Neural progenitor cell (in vitro differentiated cells): ENCODE measurements at regions not wholly inside any gene's neighbourhood (a gene's known extent, or its start where the extent isn't known, plus 50 kb on each side); places are given as distances from the start of the nearest gene placed in this dataset.

Experiments used
- DNase-seq: peaks from one replicate; pipeline ENCODE4 v3.0.0-alpha.2; 2016; ENCODE audit warnings: low spot score
- H2AFZ ChIP-seq: fragments of 200-600 bp; sonication (generic); replicated peaks from 2 replicates; pipeline ENCODE4 v1.6.1; 2016; ENCODE audit warnings: antibody characterized with exemption
- H3F3A ChIP-seq: fragments of 200-600 bp; sonication (generic); 2 replicates; pipeline ENCODE4 v1.6.1; 2016; ENCODE audit warnings: antibody characterized with exemption, low read depth
- H3K27ac ChIP-seq: fragments of 200-600 bp; sonication (generic); 2 replicates; pipeline ENCODE4 v1.5.1; 2016; ENCODE audit warnings: mild to moderate bottlenecking
- H3K27me3 ChIP-seq: fragments of 200-600 bp; sonication (generic); 2 replicates; pipeline ENCODE4 v1.6.1; 2016; ENCODE audit warnings: mild to moderate bottlenecking, moderate library complexity
- H3K36me3 ChIP-seq: fragments of 200-600 bp; sonication (generic); 2 replicates; pipeline ENCODE4 v1.5.1; 2016
- H3K4me1 ChIP-seq: fragments of 200-600 bp; sonication (generic); 2 replicates; pipeline ENCODE4 v1.6.1; 2016; ENCODE audit warnings: mixed run types
- H3K4me2 ChIP-seq: fragments of 200-600 bp; sonication (generic); 2 replicates; pipeline ENCODE4 v1.6.1; 2016
- H3K4me3 ChIP-seq: fragments of 200-600 bp; sonication (generic); 2 replicates; pipeline ENCODE4 v1.5.1; 2016
- H3K79me2 ChIP-seq: fragments of 200-600 bp; sonication (generic); 2 replicates; pipeline ENCODE4 v1.6.1; 2016; ENCODE audit warnings: low read depth
- H3K9ac ChIP-seq: fragments of 200-600 bp; sonication (generic); 2 replicates; pipeline ENCODE4 v1.6.1; 2016
- H3K9me3 ChIP-seq: fragments of 200-600 bp; sonication (generic); 2 replicates; pipeline ENCODE4 v1.5.1; 2016; ENCODE audit warnings: low read depth
- H4K20me1 ChIP-seq: fragments of 200-600 bp; sonication (generic); 2 replicates; pipeline ENCODE4 v1.6.1; 2016; ENCODE audit warnings: low read depth
- H3K27ac Mint-ChIP-seq: 3 replicates; pipeline ENCODE4 v1.8.0; 2021; ENCODE audit warnings: mixed read lengths
- H3K27me3 Mint-ChIP-seq: 2 replicates; pipeline ENCODE4 v1.8.0; 2022; ENCODE audit warnings: low read depth, mild to moderate bottlenecking, inconsistent platforms, moderate library complexity, mixed read lengths; ENCODE audit not compliant: insufficient read depth
- H3K36me3 Mint-ChIP-seq: 3 replicates; pipeline ENCODE4 v1.8.0; 2021; ENCODE audit warnings: mixed read lengths
- H3K4me1 Mint-ChIP-seq: 3 replicates; pipeline ENCODE4 v1.8.0; 2021; ENCODE audit warnings: mixed read lengths
- H3K4me3 Mint-ChIP-seq: 3 replicates; pipeline ENCODE4 v1.8.0; 2021; ENCODE audit warnings: mild to moderate bottlenecking, moderate library complexity, mixed read lengths
- H3K9me3 Mint-ChIP-seq: 3 replicates; pipeline ENCODE4 v1.8.0; 2020; ENCODE audit warnings: mixed read lengths
- EZH2 ChIP-seq: fragments of 200-600 bp; sonication (generic); IDR thresholded peaks from 2 replicates; pipeline ENCODE4 v1.6.1; 2017; ENCODE audit warnings: antibody characterized with exemption, mild to moderate bottlenecking, moderate library complexity
- EZH2phosphoT487 ChIP-seq: fragments of 200-600 bp; sonication (generic); IDR thresholded peaks from 2 replicates; pipeline ENCODE4 v1.6.1; 2017; ENCODE audit warnings: antibody characterized with exemption
- TF ChIP-seq, protein P1 (sequence below): fragments of 200-600 bp; sonication (generic); IDR thresholded peaks from 2 replicates; pipeline ENCODE4 v1.5.1; 2017; ENCODE audit warnings: antibody characterized with exemption, mild to moderate bottlenecking

DNA sequence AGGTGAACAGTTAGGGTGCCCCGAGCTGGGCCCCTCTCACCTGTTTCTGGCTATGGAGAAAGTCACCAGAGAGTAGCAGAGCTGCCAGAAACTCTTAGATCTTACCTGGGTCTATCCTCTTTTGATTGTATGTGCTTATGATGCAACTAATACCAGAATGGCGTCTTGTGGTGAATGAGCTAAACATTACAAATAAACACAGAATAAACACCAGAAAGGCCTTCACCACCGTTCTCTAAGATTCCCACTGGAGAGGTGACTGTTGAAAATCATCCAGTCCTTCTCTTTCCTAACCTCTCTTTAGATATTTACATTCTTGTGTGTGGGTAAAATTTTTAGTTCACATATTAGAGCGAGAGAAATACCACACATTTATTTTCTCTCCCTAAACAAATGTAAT lies 241.7 kb upstream of the GAS1 start:
- Histone ChIP-seq H3K27ac (no peak overlapping the region), H3K79me2 (no peaks in the 10 kb centered on the region), H3K4me2 (no peak overlapping the region), H3K36me3 (no peaks in the 10 kb centered on the region), H3K9me3 (no peaks in the 10 kb centered on the region), H3K4me3 (no peak overlapping the region), H4K20me1 (no peaks in the 10 kb centered on the region), H3K9ac (no peak overlapping the region), H3K27me3 (no peaks in the 10 kb centered on the region), H3K4me1 (no peaks in the 10 kb centered on the region), H3F3A (no peaks in the 10 kb centered on the region), H2AFZ (no peak overlapping the region)
- Mint-ChIP-seq H3K27ac (no peak overlapping the region), H3K36me3 (no peaks in the 10 kb centered on the region), H3K4me3 (no peak overlapping the region), H3K9me3 (no peaks in the 10 kb centered on the region), H3K27me3 (peaks cover 2% of the 10 kb centered on the region), H3K4me1 (peaks cover 17% of the 10 kb centered on the region)
- TF ChIP-seq EZH2: no peak
- TF ChIP-seq EZH2phosphoT487: no peak
- TF ChIP-seq, protein P1, sequence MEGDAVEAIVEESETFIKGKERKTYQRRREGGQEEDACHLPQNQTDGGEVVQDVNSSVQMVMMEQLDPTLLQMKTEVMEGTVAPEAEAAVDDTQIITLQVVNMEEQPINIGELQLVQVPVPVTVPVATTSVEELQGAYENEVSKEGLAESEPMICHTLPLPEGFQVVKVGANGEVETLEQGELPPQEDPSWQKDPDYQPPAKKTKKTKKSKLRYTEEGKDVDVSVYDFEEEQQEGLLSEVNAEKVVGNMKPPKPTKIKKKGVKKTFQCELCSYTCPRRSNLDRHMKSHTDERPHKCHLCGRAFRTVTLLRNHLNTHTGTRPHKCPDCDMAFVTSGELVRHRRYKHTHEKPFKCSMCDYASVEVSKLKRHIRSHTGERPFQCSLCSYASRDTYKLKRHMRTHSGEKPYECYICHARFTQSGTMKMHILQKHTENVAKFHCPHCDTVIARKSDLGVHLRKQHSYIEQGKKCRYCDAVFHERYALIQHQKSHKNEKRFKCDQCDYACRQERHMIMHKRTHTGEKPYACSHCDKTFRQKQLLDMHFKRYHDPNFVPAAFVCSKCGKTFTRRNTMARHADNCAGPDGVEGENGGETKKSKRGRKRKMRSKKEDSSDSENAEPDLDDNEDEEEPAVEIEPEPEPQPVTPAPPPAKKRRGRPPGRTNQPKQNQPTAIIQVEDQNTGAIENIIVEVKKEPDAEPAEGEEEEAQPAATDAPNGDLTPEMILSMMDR: no peak
- no peak for DNase-seq

DNA sequence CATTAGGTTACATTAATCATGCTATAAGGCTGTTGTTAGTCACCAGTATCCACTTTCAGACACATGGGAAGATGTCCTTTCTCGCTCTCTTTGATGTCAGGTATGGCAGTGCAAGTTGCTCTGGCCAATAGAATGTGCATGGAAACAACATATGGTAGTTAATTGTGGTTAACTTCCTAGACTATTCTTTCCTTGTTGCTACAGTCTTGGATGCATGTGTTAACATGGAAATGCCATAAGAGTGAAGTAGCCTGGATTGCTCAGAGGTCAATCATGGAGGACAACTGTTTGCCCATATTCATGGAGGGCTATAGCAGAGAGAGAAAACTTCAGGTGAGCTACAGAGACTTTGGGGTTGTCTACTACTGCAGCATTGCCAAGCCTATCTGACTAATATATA lies 245.8 kb upstream of the GAS1 start:
- no peak overlapping the region for H2AFZ ChIP-seq
- no peaks in the 10 kb centered on the region for H3K79me2 ChIP-seq
- Mint-ChIP-seq H3K4me3 (no peak overlapping the region), H3K27me3 (no peaks in the 10 kb centered on the region), H3K36me3 (no peaks in the 10 kb centered on the region), H3K4me1 (peaks cover 13% of the 10 kb centered on the region), H3K9me3 (peaks cover 3% of the 10 kb centered on the region), H3K27ac (no peak overlapping the region)
- H3K4me2 ChIP-seq: no peak overlapping the region
- no peaks in the 10 kb centered on the region for H3F3A ChIP-seq
- H3K9ac ChIP-seq: no peak overlapping the region
- no peak overlapping the region for H3K4me3 ChIP-seq
- no peaks in the 10 kb centered on the region for H3K27me3 ChIP-seq
- H3K36me3 ChIP-seq: no peaks in the 10 kb centered on the region
- DNase-seq: no peak
- H3K27ac ChIP-seq: no peak overlapping the region
- H3K9me3 ChIP-seq: no peaks in the 10 kb centered on the region
- no peaks in the 10 kb centered on the region for H4K20me1 ChIP-seq
- TF ChIP-seq EZH2 (no peak), EZH2phosphoT487 (no peak)
- TF ChIP-seq, protein P1: no peak
- no peaks in the 10 kb centered on the region for H3K4me1 ChIP-seq

- Mint-ChIP-seq H3K4me3 (no peak overlapping the region), H3K9me3 (peaks cover 3% of the 10 kb centered on the region), H3K36me3 (no peaks in the 10 kb centered on the region), H3K27ac (no peak overlapping the region), H3K27me3 (no peaks in the 10 kb centered on the region), H3K4me1 (peaks cover 13% of the 10 kb centered on the region)
- no peaks in the 10 kb centered on the region for H3F3A ChIP-seq
- no peaks in the 10 kb centered on the region for H3K36me3 ChIP-seq
- TF ChIP-seq, protein P1: no peak
- TF ChIP-seq EZH2phosphoT487 (no peak), EZH2 (no peak)
- no peak overlapping the region for H3K9ac ChIP-seq
- no peak overlapping the region for H3K4me2 ChIP-seq
- H3K4me1 ChIP-seq: no peaks in the 10 kb centered on the region
- H2AFZ ChIP-seq: no peak overlapping the region
- no peak overlapping the region for H3K27ac ChIP-seq
- H3K79me2 ChIP-seq: no peaks in the 10 kb centered on the region
- H3K4me3 ChIP-seq: no peak overlapping the region
- DNase-seq: peak; percentile 42
- no peaks in the 10 kb centered on the region for H4K20me1 ChIP-seq
- no peaks in the 10 kb centered on the region for H3K27me3 ChIP-seq
- no peaks in the 10 kb centered on the region for H3K9me3 ChIP-seq
Observed at GRCh38 chr9:87193925-87194868, 246.9 kb upstream of the GAS1 start.
